ENCODE measurements at regions not wholly inside any gene's neighbourhood (a gene's known extent, or its start where the extent isn't known, plus 50 kb on each side); places are given as distances from the start of the nearest gene placed in this dataset.
"Not testable (repeated sequence)": the region's sequence is repeated elsewhere in the genome, so short reads cannot be mapped to it uniquely, and the experiment has no call there.

DNA sequence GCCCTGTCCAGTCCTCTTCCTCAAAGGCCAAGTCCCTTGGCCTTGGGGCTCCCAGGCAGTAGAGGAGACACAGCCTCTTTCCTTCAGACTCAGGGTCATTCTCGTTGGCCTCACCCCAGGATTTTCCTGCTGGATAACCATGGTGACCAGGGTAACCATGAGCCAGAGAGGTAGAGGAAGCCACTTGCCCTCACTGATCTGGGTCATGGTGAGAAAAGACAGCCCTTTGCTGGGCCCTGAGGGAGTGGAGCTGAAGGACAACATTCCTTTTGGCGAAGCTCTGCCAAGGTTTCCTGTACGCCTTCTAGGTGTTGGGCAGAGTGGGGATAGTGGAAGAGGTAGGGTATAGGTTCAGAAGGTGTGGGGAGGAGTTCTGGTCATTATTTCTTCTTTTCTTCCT is 53.1 kb upstream of the WNT4 start:
- no peak for DNase-seq (ENCODE audit: low read depth, low spot score)

DNA sequence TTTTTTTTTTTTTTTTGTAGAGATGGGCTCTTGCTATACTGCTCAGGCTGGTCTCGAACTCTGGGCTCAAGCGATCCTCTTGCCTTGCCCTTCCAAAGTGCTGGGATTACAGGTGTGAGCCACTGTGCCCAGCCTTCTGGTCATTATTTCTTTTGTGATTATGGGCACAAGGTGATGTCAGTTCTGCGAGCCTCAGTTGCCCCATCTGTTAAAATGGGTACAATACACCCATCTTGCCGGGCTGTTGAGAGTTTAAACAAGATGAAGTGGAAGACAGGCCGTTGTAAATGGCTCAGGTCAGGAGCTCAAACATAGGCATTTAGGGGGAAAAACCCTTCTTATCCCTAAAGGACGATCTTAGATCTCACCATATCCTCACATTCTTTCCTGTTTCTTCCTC is 53.7 kb upstream of the WNT4 start:
- DNase-seq (ENCODE audit: low read depth, low spot score) = no peak

DNA sequence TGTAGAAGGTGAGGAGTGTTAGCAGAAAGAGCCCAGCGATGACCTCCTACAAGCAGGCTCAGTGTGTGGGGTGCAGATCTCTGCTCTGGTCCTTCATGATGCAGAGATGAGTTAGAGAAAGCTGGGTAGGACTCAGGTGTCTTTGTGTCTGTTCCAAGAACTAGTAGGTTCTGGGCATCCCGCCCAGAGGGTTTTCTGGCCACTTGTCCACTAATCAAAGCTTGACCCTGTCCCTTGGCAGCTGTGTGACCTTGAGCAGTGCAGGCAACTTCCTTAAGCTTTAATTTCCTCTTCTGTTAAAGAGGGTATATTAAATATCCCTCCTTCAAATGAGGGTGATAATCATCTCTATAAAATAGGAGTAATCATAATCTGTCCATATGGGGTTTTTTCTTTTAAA is 54.7 kb upstream of the WNT4 start:
- no peak for DNase-seq (ENCODE audit: low read depth, low spot score)

DNA sequence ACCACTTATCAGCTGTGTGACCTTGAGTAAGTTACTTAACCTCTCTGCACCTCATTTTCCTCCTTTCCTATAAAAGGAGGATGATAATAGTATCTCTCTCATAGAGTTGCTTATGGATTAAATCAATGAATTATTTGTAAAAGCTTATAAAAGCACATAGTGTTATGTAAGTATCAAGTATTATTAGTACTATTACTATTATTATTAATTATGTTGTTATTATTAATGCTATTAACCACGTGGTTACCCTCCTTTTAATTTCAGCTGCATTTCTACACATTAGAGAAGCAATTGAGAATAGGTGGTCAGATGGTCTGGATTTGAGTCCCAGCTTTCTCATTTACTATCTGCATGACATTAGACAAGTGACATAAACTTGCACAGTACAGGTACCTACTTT is 58.1 kb upstream of the WNT4 start:
- DNase-seq (ENCODE audit: low read depth, low spot score) = no peak

DNA sequence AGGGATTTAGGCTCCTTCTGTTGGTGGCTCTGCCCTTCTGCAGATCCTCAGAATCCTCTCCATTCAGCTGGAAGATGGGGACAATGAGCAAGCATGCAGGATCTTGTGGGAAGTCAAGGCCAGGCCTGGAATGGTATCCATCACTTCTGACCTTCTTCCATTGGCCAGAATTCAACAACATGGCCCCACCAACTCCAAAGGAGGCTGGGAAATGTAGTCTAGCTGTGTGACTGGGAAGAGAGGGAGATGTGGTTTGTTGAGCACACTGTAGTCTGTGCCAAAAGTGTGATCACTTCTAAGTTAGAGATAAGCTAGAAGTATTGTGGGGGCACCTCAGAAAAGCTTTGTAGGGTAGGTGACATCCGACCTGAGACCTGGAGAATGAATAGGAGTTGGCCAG is 60.4 kb upstream of the WNT4 start:
- DNase-seq (ENCODE audit: low read depth, low spot score) = no peak

DNA sequence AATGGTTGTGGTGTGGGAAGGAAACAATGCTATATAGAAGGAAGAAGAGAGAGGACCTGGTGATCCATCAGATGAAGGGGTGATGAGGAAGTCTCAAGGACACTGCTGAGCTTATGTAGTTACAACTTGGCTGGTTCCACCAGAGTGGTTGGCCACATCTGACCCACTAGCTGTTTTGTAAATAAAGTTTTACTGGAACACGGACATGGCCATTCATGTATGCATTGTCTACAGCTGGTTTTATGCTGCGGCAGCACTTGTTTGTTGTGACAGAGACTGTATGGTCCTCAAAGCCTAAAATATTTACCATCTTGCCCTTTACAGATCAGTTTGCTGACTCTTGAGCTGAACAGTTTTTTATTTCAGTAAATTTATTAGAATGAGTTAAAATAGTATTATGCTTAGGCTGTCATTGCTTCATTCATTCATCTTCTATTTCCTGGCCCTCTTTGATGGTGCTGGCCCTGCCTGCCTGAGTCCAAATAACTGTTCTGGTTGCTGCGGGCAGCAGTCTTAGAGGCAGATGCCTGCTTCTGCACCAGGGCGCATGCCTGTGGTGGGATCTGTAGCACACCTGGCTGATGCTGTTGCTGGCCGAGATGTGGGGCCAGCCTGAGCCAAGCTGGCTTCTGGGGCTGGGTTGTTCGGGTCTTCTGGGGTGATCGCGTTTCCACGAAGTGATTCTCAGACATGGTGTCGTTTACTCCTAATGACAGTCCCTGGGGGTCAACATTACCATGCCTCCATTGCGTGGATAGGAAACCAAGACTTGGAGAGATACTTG is 61.4 kb upstream of the WNT4 start:
- no peak for DNase-seq (ENCODE audit: low read depth, low spot score)

DNA sequence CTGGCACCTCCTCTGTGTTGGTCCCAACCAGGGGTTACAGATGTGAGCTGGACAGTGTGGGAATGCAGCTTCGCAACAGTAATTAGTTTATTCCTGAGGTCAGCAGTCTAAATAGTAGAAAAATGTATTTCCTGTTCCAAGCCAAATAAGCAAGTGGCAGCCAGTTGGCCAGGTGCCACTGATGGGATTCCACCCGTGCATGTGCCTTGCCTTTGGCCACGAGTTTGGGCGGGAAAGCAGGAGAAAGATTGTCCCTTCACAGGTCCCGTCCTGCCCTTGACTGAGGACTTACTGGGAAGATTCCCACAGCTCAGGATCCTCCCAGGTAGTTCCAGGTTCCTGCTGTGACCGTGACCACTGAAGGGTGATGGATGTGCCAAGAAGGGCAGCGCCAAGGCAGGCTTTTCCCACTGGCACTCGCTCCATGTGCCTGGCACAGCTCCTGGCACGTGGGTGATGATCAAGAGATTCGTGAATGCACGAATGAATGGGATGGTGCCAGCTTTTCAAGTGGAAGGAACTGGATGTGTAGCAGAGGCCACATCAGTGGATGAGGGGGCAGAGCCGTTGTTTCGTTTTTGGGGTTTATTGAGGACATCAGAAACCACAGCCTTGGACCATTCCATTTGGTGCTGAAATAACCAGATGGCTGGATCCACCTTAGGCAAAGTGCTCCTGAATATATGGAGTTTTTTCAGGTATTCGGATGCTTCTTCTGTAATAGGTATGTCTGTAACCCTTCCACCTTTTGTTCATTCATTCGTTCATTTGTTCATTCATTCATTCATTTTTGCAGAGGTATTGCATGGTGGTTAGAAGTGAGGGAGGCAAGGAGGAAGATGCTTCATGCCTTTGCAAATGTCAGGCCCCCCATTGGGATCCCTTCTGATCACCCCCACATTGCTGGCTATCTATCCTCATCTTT is 62.4 kb upstream of the WNT4 start:
- DNase-seq (ENCODE audit: low read depth, low spot score) = no peak

DNA sequence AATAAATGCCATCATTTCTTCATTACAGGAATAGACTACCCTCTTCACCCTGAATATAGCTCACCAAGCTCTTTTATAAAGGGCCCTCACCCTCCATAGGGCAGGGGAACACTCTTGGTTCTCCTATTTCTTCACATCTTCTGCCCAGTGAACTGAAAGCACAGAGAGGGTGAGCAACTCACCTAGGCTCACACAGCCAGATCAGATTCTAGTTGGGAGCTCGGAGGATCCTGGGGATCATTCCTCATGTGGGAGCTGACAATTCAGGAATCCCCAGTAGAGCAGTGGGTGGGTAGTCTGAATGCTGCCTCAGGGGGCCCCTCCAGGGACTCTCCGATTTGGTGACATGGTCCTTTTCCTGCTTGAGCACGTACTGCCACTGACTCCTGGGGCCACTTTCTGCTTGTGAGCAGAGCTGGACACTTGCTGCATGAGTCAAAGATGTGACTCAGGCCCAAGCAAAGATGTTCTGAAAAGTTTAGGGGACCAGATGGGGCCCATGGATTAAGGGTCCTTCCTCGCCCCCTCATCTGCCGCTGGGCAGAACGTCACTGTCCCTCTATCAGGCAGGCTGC is 63.7 kb upstream of the WNT4 start:
- DNase-seq (ENCODE audit: low read depth, low spot score) = no peak

DNA sequence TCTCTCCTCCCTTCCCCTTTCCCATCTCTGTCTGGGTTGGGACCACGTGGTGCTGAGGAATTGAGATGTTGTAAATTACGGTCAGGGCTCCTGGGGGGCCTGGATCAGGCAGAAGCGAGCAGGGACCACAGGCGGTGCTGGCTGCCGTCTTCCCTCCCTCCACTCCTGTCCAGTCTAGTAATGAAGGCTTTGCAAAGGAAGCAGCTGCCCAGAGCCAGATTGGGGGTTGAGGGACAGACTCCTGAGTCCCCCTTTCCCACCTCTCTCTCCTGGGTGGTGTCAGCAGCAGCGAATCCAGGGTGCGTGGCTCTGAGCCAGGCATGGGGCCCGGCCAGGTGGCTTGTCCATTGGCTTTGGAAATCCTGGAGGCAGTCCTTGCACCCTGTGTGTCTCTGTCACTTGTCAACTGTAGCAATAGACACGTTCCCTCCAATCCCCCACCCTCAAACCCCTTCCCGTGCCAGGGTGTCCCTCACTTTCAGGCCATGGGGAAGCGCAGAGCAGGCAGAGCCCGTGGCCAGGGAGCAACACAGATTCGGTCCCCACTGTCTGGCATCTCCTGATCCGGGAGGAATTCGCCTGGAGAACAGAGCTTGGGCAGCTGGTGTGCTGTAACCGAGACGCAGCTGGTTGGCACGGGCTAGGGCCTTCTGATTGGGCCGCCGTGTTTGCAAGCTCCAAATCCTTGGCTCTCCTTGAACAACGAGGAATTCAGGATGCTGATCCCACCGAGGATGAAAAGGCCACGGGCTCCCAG is 64.8 kb upstream of the WNT4 start:
- DNase-seq (ENCODE audit: low read depth, low spot score) = no peak

DNA sequence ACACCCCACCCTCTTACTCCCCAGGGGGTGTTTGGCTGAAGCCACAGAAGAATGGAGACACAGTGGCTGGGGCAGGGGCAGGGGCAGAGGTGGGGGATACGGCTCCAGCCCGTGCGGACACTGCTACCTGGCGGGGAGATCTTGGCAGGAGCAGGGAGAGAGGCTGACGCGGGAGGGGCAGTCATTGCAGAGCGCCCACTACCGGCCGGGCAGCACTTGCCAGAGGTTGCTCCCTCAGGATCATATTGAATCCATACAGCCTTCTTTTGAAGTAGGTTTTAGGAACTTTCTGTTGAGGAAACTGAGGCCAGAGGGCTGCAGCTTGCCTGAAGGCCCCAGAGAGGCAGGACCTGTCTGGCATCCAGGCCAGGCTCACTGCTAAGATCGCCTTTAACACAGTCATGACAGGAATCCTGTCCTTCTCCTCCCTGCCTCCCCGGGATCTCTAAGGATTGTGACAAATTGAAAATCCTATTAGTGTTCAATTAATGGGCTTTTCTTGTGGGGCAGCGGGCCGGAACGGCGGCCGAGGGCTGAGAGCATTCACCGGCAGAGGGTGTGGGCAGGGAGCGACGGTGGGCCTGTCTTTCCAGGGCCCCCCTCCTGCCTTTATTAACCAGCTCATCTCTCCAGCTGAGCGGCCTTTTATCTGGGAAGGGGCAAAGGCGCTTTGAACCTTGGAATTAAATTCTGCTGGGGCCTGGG is 65.5 kb upstream of the WNT4 start:
- no peak for DNase-seq (ENCODE audit: low read depth, low spot score)

DNA sequence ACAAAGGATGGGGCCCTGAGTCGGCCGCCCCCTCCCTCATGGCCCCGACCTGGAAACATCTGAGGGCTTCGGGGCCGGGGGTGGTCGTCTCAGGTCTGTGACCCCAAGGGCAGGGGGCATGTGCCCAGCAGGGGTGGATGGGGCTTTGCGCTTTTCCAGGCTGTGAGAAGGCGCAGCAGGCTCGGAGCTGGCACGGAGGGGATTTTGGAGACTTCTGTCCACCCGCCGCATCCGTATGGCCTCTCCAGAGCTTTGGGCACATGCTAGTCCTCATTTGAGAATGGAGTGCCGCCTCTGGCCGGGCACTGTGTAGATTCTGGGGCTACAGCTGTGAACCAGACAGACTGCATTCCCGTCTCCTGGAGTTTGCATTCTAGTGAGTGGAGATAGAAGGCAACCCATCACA is 66.1 kb upstream of the WNT4 start:
- DNase-seq (ENCODE audit: low read depth, low spot score) = no peak

DNA sequence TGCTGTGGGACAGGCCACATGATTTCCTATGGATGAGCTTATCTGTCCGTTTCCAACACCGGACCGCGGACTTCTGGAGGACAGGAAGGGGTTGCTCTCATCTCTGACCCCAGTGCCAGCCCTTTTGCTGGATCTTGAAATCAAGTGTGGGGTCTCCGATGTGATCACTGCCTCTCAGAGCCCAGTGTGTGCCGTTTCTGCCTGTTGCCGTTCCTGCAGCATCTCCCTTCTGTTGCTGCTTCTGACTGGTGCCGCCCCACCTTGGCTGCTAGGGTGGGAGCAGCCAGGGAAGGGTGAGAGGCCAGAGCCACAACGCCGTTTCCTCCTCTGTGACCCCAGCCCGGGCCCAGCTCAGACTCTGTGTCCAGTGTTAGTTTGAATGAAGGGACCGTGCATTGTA is 67.3 kb upstream of the WNT4 start:
- no peak for DNase-seq (ENCODE audit: low read depth, low spot score)

DNA sequence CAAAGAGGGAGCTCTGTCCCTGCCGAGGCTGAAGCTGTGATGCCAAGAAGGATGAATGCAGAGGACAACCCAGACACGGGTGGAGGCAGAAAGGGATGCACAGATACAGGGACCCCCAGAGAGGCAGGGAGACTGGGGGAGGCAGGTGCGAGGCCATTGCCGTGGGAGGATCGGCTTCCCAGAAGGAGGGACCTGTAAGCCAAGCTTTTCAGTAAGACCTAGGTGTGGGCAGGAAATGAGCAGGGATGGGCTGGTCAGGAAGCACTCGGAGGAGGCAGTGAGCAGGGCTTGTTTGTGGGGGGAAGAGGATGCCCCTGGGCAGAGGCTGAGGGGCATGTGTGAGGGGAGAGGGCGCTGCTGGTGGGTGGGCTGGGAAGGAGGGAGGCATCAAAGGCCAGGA is 67.7 kb upstream of the WNT4 start:
- no peak for DNase-seq (ENCODE audit: low read depth, low spot score)

DNA sequence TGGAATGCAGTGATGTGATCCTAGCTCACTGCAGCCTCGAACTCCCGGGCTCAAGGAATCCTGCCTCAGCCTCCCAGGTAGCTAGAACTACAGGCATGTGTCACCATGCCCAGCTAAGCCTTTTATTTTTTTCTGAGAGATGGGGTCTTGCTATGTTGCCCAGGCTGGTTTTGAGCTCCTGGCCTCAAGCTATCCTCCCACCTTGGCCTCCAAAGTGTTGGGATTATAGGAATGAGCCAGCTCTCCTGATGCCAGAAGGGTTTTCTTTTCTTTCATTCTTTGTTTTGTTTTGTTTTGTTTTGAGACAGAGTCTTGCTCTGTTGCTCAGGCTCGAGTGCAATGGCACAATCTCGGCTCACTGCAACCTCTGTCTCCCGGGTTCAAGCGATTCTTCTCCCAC is 68.6 kb upstream of the WNT4 start:
- DNase-seq (ENCODE audit: low read depth, low spot score) = not testable (repeated sequence)

DNA sequence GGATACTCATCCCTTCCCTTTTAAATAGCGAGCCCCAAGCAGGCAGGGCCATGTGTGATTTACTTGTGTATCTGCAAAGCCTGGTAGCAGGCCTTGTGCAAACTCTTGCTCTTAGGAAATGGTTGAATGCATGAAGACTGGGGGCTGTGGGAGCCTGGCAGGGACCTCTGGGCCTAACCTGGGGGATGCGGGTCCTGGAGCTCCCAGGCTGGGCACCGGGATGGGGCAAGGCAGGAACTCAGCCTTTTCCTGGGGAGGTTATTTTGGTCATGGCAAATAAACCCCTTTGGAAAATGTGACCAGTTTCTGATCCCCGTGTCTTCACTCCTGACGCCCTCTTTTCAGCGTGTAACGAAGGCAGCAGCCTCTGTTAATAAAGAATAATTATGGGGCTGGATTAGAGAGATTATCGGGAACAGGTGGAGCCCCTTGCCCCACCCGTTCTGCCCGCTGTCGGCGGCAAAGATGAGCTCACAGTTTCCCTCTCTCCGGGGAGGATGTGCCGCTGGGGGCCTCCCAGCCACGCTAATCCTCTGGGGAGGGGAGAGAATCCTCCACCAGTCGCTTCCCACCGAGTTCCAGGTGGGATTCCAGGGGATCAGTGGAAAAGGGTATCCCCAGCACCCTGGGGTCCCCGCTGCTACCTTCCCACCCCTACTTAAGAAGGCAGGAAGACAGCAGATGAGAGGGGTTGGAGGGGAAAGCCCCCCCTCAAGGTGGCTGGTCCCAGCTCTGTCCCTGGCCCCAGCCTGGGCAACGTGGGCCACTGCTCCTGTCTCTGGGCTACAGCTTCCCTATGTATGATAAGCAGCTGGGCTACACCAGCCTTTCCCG is 69.7 kb upstream of the WNT4 start:
- no peak for DNase-seq (ENCODE audit: low read depth, low spot score)

DNA sequence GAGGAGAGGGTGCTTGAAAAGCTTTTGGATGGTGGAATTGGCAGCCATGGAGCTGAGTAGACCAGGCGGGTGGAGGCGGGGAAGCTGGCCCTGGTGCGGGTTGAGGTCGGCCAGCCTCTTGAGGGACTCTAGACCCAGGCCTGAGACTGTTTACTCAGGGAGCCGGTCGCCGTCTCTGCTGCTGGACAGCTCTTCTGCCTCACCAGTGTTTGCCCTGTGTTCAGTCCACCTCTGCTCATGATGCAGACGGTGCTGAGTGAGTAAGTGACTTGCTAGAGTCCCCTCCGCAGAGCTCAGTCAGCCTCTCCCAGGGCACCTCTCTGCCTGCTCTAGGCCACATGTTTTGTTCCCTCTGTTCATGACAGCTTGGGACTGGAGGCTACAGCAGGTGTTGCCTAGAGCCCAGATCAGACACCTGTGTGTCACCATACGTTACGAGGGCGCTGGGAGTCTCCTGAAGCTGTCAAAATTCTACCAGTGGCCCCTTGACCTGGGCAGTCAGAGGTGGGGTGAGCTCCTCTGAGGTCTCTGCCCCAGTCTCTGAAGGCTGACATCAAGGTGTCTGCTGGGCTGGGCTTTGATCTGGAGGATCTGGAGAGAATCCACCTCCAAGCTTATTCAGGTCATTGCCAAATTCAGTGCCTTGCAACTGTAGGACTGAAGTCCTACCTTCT is 73.5 kb upstream of the WNT4 start:
- DNase-seq (ENCODE audit: low read depth, low spot score) = no peak

DNA sequence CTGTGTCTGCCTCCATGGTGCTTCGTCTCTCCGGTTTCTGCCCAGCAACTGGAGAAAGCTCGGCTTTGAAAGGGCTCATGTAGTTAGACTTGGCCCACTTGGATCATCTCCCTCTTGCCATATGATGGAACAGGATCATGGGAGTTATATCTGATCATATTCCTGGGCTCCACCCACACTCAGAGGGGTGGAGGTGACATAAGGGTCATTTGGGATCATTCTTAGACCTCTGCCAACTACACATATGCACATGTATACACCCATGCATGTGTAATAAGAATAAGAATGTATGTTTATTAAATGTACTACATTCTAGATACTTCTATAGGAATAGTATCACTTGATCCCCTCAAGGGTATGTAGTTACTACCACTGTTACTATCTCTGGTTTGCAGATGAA is 74.1 kb upstream of the WNT4 start:
- no peak for DNase-seq (ENCODE audit: low read depth, low spot score)

DNA sequence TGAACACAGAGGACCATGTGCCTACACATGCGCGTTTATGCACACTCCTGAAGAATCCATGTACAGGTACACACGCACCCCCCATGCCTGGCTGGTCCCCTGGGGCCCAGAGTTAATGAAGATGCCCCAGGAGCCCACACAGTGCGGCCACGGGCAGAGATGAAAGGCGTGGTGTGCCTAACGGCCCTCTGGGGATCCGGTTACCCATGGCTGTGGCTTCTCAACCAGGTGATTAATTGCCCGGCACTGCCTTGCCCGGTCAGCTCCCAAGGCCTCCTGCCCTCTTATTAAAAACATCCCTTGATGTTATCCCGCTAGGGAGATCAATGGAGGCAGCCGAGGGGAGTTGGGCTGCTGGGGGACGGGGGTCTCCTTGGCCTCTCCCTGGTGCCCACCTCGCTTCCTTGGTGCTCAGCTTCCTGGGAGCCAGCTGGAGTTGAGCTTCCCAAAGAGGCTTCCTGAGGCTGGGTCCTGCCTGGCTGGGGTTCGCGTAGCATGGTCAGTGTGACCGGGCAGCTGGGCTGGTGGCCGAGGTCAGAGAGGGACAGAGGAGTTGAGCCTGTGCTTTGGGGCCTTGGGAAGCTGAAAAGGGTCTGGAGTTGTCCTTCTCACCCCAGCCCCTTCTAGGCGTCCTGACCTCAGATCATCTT is 75.0 kb upstream of the WNT4 start:
- DNase-seq (ENCODE audit: low read depth, low spot score) = no peak

DNA sequence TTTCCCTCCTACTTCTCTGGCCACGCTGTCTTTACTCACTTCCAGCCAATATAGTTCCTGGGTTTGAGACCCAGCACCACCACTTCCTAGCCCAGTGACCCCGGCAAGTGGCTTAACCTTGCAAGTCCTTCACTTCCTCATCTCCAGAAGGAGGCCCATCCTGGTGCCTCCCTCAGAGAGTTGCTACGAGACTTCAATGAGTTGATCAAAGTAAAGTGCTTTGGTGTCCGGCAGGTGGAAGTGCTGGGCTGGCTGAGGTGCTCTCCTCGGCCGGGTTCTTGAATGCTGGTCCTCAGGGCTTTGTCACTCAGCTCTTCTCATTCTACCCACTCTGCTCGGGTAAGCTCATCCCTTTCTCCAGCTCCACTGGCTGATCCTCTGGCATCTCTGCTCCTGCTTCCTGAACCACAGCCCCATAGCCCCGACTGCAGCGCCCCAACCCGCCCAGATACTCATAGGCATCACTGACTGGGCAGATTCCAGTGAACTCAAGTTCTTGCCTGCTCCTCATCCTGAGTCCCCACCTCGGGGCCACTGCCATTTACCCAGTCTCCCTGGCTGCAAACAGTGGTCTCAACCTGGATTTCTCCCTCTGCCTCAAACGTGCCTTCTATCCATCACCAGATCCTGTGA is 75.8 kb upstream of the WNT4 start:
- no peak for DNase-seq (ENCODE audit: low read depth, low spot score)

Measured in smooth muscle cell of the brain vasculature (primary cell).